CD4-positive, alpha-beta T cell treated with Interleukin-2 at 100 ng/mL for 4 hours (primary cell): ENCODE measurements at regions not wholly inside any gene's neighbourhood (a gene's known extent, or its start where the extent isn't known, plus 50 kb on each side); places are given as distances from the start of the nearest gene placed in this dataset.
"Not testable (repeated sequence)": the region's sequence is repeated elsewhere in the genome, so short reads cannot be mapped to it uniquely, and the experiment has no call there.

Experiments used
- DNase-seq: peaks from one replicate; pipeline ENCODE4 v3.0.0-alpha.2; 2020; ENCODE audit warnings: low spot score

DNA sequence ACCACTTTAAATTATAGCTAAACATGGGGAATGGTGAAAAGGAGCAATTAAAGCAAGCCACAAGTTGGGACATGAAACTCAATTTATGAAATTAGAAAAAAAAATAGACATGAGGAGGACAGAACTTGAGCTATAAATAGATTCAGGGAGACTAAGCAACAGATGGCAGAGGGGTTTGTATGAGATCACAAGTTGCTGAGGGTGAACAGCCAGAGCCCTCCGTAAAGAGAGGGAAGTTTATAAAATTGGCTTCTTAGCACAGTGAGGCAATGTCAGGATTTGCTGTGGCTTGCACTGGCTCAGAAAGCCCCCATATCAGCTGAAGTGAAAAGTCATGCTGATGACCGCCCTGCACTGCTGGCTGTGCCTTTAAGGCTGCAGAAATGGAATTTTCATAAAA, 443.4 kb upstream of the CD180 start:
- DNase-seq = no peak

DNA sequence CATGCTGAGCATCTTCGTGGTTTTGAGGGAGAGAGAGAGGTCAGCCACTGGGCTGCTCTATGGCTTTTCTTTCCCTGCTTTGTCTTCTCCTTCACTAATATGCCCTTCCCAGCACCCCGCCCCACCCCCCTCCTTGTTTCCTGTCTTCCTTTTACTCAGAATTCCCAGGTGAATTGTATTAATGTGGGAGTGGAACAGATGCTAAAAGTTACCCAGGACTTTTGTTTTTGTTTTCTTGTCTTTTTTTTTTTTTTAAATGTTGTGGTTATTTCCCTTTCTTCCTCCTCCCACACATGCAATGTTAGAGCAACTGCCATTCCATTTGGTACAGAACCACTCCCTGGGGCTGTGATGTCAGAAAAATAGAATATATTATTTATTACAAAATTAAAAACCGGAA, 442.7 kb upstream of the CD180 start:
- no peak for DNase-seq

DNA sequence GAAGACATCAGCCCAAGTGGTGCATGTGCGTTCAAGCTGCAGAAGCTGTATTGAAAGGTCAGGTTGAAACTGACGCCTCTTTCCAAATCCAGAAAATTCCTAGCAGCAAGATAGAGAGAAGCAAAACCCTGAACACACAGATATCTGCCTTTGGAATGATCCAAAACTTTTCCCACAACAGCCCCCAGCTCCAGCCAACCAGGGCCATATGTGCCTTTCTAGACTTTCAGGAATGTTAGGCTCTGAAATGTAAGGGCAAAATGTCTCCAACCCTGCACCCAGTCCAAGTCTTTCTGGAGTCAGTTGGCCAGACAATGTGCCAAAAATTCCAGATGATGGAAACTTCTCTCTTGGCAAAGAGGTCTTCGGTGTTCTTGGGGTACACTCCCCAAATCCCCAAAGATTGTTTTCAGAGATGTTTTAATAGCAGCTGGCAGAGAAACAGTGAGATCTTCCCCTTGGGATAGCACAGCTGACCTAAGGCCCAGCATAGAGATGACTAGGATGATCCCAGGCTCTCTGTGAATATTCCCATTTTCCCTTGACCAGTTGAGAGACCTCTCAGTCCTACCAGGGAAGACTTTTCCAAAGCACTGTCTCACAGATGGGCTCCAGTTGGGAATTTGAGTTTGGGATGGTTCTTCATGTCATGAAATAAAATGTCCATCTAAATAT, 440.4 kb upstream of the CD180 start:
- DNase-seq = no peak

DNA sequence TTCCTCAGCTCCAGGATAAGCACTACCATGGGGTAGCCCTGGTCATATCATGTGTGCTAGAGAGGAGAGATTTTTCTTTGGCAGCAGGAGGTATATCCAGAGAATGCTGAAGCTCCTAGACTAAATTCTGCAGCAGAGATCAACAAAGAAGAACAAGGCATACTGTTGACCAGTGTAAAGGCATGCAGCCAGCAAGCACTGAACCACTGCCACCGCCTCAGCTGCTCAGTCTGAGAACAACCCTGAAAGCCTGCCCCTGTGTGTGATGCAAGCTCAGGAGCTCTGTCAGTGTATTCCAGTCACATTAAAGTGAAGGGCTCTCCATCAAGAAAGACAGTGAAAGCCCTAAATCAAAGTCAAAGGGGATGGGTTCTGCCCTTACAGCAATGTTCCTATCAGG, 439.5 kb upstream of the CD180 start:
- no peak for DNase-seq

DNA sequence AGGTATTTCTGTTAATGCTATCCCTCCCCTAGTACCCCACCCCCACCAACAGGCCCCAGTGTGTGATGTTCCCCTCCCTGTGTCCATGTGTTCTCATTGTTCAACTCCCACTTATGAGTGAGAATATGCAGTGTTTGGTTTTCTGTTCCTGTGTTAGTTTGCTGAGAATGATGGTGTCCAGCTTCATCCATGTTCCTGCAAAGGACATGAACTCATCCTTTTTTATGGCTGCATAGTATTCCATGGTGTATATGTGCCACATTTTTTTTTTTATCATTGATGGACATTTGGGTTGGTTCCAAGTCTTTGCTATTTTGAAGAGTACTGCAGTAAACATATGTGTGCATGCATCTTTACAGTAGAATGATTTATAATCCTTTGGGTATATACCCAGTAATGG, 430.5 kb upstream of the CD180 start:
- not testable (repeated sequence) for DNase-seq

DNA sequence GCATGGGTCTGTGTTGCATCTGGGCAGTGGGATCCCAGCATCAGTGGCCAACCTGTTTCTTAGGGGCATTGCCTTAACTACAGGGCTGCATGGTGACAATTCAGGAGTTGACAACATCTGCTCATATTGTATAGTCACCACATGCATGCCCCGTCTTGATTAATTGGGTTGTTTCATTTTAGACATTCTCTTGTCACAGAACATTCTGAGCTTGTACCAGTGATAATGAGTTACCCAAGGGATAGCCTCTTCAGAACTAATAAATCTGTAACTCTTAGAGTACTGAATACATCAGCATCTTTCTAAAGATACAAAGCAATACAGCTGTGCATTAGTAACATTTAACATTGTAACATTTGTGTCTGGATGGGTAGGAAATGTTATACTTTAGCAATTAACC, 426.5 kb upstream of the CD180 start:
- DNase-seq = no peak

DNA sequence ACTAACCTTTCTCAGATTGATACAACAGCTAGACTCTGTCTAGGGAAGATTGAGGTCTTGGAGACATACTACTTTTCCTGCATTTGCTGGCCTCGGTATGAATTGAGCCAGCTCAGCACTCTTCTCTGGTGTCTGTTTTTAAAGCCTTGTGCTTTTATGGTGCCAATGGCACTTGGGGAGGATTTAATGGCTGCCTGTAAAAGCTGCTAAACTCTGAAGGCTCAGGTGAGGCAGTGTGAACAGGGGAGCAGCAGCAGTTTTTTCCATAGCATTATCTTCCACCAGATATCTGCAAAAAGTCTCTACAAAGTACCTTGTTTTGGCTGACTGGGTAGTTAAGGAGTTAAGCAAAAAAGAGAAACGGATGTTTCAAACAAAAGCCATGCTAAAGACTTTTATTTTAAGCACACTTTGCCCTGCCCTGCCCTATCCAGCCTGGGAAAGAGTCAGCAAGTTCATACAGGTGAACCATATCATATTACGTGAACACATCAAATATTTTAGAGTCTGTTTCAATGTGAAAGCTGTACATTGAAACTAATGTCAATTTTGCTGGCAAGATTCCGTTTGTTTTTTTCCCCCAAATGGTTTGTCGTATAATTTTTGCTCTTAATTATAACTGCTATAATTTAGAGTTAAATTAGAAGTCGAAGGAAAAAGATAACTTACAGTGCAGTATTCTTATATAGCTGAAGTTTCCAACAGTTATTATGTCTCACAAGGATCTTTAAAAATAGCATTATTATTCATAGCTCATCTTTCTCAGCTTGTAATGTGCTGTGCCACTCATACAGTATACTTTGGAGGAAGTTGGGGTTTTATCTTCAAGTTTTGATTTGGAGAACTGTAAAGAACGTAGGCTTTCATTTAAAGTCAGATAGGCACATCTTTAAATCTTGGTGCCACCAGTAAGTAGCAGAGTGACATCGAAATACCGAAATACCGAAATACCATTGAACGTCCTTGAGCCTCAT, 424.1 kb upstream of the CD180 start:
- no peak for DNase-seq

DNA sequence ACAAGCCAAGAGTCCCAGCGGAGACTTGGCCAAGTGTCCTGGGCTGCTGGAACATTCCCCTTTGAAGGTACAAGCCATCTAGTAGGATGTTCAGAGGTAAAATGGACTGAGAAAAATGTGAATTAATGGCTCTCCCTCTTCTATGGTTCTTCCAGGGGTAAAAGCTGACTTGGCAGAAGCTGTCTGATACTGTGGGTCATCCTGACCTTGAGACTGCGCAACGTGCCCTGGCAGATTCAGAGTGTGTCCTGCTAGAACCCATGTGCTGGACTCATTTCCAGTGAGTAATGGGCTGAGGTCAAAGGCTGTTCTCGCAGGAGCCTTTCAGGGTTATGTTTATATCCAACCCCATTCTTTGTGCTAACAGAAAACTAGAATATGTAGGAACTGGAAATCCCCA, 423.0 kb upstream of the CD180 start:
- no peak for DNase-seq

DNA sequence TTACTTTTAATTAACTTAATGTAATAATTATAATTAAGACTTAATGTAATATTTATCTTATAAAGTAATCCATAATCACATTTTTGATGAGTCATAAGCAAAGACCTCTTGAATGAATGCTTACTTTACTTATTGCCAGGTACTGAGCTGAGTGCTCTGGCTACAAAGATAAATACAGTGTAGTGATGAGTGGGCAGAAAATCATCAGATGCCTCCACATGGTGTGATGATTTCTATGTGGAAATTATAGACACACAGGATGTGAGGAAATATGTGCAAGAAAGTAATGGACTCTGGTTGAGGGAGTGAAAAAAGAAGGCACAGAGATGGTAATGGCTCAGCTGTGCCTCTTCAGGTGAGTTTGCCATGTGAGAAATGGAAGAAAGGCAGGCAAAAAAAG, 422.6 kb upstream of the CD180 start:
- DNase-seq = no peak

DNA sequence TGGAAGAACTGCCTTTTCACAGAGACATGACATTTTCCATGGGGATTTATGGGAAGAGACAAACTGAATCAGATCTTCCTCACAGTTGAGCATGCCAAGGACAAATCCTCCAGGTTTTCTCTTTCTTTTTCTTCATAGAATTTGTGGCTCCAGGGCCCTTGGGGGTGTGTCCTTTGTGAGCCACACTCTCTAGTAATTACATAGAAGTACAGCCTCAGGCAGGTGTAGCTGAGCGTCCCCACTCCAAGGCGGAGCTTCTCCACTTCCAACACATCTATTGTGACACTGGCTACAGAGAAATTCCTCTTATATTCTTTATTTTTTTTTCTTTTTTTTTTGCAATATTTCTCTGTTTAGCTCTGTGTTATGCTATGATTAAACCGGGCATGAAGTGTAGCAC, 420.5 kb upstream of the CD180 start:
- no peak for DNase-seq

DNA sequence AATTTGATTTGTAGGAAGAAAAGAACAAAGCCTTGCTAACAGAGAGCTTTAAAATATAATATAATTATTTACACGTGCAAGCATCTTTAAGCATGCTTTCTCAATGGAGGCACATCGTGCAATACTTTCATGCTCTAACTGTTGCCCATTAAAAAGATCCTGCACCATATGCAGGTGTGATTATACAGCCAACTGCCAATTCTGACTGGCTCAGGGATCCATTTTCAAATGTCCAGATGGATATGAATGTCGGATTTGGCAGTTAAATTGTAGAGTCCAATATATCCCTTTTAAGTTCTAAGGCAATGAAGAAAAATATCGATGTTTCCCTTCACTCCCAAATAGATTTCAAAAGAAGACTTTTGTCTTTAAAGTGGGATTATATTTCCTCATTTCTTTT, 416.4 kb upstream of the CD180 start:
- DNase-seq = no peak

DNA sequence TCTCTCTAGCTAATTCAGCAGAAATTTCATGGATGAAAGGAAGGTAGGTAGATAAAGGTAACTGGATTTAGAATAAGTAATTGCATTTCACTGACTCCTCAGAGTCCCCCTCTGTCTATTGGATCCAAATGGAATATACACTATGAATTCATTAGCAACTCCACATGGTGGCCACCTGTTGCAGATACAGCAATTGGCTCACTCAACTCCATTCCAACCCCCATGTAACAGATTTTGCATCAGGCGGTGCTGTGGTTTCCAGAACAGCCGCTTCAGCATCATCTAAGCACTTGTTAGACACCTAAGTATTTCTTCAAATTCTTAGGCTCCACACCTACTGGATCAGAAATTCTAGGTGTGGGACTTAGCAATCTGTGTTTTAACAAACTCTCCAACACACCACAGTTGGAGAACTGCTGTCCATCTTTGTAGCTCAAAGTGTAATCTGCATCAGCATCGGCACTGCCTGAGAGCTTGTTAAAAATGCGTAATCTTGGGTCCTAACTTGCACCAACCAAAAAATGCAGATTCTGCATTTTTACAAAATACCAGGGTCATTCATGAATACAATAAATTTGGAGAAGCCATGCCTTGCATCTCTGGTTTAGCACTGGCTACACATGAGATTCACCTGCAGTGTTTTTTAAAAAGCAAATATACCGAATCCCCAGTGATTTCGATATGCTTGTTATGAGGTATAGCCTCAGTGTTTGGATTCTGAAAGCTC, 413.8 kb upstream of the CD180 start:
- DNase-seq = no peak

DNA sequence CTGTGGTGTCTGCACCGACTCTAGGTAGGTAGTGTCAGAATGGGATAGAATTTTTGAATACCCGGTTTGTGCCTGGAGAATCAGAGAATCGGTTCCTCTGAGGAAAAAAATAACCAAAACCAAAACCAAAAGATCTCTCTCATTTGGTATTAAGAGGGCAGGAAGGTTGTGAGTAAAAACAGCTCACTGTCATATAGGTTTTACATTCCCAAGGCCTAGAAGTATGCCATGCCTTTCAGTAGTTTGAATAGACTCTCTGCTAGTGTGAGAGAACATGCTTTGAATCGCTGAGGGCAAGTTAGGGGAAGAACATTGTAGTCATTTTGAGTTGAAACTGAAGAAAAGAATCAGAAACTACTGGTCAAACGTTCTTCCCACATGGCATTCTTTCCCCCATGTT, 411.4 kb upstream of the CD180 start:
- DNase-seq = no peak

DNA sequence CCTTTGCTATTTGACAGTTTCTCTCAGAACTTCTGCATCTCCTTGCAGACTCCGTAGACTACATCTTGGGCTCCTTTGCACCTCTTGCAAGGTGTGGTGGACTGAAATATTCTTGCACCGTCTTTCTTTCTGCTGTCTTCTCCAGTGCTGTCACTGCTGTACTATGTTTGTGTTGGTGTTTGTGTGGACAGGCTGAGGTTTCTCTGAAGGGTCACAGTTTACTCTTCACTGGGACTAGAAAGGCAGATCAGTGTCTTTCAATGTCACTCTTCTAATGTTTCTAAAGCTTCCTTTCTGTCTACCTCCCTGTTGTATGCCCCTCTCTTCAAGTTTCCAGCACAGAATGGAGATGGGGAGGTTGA, 410.0 kb upstream of the CD180 start:
- no peak for DNase-seq

DNA sequence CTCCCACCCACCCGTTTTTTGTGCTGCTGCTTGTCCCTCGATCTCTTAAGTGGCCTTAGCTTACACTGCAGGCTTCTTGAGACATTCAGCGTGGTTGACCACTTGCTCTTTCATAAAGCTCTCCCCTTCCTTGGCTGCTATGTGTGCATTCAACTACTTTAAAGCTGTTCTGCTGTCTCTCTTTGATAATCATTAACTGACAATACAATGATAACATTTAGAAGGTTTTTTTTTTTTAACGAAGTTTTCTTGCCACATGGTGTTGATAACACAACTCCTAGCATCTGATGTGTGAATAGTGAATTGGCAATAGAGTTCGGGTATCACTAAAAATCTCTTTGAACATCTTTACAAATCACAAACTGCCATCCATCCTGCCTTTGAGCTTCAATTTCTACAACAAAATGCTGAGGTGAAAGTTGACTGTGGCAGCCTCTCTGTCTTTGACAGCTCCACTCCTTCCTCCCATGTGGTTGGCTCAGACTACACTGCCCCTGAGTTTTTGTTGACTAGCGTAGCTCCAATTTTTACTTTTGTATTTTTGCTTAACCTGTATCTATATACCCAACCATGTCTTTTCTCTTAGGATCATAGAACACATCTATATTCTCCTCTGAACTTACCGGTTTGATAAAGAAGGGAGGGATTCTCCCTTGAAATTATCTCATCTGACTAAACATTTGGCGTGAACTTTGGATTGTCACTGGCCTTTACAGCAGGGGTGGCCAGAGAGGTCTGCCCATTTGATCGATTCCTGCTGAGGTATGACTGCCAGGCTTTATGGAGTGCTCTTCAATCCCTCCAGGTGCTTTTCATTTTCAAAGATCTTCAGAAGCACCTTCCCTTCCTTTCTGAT, 409.4 kb upstream of the CD180 start:
- no peak for DNase-seq

DNA sequence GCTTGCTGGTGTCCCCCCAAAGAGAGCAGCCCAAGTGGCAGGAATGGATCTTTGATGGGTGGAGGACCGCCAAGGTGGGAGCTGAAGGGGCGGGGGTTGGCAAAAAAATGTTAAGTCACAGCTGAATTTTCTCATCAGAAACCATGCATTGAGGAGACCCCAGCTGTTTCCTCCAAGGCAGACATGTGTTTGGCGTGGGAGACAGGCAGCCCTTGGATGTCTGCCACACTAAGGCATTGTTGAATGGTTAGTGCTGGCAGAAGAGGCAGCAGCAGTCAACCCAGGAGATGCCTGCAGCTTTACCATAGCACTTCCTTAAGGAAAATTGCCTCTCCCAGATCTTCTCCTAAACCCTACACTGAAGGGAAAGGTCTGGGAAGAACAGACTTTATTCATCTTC, 394.9 kb upstream of the CD180 start:
- no peak for DNase-seq

DNA sequence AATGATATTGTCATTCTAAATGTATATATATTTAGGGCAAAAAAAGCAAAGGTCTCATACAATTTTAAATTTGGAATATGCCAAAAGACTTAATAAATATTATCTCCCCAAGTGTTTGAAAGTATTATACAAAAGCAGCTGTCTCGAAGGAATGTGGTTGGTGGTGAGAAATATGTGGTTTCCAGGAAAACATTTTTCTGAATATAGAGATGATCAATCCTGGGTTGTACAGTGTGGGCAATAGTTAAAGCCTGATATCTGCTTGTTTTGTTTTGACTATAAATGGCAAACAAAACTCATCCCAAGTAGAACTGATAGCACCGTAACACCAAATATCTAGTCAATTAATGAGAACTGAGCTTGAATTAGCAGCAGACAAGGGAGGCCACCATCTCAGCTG, 391.8 kb upstream of the CD180 start:
- DNase-seq = no peak

DNA sequence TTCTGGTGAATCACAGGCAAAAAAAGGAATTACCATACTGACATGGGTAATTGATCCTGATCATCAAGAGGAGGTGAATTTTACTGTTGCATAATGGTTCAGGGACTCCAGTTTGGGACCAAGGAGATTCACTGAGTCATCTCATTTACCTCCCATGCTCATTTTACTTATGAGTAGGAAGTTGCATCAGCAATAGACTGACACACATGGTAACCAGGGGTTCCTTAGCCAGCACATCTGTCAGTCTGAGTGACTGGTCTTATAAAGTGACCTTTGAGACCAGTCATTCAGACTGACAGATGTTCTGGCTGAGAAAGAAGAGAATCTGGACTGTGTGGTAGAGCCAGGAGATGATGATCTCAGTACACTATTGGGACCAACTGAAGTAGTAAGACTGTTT, 384.6 kb upstream of the CD180 start:
- no peak for DNase-seq

DNA sequence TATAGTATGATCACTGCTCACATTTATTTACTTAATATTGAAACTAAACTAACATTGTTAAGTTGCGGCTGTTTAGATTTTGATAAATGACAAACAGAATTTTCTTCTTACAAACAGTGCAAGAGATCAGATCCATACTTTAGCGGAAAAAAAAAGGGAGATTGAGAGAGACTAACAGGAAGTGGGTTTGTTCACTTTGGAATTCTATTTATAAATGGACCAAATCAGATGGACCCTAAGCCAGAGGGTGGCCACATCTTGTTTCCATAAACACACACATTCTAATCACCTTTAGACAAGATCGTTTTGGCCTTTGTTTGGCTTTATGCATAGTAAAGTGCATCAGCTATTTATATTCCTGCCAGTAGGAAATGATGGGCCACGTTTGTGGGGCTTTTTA, 381.4 kb upstream of the CD180 start:
- no peak for DNase-seq

DNA sequence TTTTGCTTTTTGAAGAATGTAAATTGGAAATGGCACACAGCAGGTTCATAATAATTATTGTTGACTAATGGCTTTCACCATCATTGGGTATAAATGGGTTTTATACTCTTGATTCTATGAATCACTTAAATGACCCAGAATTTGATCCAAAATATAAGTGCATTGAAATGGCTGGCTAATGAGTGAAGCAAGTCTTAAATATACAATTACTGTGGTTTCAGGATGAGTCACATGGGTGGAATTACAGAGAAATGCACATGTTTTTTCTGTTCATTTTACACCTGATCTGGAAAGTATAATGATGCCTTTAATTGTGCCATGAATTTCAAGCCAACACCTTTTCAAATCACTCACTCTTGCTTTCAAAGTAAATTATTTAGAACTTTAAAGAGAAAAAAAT, 380.8 kb upstream of the CD180 start:
- no peak for DNase-seq

DNA sequence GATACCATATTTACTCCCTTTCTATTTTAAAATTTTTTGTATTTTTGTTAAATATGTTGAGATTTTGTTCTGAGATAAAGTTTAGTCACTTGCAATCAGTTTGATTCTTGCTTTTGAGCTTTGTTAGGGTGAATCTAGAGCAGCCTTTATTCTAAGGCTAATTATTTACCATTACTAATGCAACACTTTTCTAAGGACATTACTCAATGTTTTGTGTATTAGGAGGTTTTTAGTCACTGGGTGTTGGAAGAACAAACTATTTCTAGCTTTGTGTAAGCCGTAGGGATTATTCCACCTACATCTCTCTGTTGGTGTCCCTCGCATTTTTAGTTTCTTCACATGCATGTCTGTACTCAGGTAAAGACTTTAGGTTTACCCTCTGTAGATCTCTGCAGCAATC, 379.5 kb upstream of the CD180 start:
- DNase-seq = no peak

DNA sequence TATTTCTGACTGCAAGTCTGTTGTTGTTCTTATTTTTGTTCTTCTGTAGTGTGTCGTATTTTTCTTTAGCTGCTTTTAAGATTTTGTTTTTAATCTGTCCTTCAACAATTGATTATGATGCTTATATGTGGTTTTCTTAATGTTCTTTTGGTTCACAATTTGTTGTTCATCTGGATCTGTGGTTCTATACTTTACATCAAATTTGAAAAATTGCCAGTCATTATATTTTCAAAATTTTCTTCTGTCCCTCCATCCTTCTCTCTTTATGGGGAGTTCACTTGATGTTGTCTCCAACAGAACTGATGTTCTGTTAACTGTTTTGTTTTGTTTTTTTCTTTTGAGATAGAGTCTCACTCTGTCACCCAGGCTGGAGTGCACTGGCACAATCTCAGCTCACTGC, 378.5 kb upstream of the CD180 start:
- DNase-seq = no peak
